ENCODE measurements at regions not wholly inside any gene's neighbourhood (a gene's known extent, or its start where the extent isn't known, plus 50 kb on each side); places are given as distances from the start of the nearest gene placed in this dataset.

GRCh38 chr1:81242103-81242502 lies 558.6 kb upstream of the ADGRL2 start:
- H3K79me2 ChIP-seq (replicated peaks; ENCODE audit: insufficient read depth, low read length), result no peaks in the 10 kb centered on the region
- no peaks in the 10 kb centered on the region for H3F3A ChIP-seq (ENCODE audit: insufficient read depth, low read length, poor library complexity, severe bottlenecking)
- H3K9ac ChIP-seq (ENCODE audit: low read length), result no peak overlapping the region
- TF ChIP-seq SMC3 (conservative IDR thresholded peaks at IDR 0.05; ENCODE audit: poor library complexity), result no peak
- no peak for TF ChIP-seq EP300 (conservative IDR thresholded peaks at IDR 0.05; ENCODE audit: poor library complexity, severe bottlenecking)
- no peak for TF ChIP-seq CTCF (IDR thresholded peaks at IDR 0.05; ENCODE audit: poor library complexity, severe bottlenecking)
- TF ChIP-seq MXI1 (conservative IDR thresholded peaks at IDR 0.05; ENCODE audit: poor library complexity, severe bottlenecking), result no peak
- TF ChIP-seq RAD21 (conservative IDR thresholded peaks at IDR 0.05), result no peak
- TF ChIP-seq POLR2AphosphoS5 (IDR thresholded peaks at IDR 0.05), result no peak
- no peak for TF ChIP-seq EZH2 (IDR thresholded peaks at IDR 0.05; ENCODE audit: borderline replicate concordance, insufficient read depth, low read length, poor library complexity, severe bottlenecking)
- no peak for TF ChIP-seq REST (IDR thresholded peaks at IDR 0.05; ENCODE audit: borderline replicate concordance)
- no peak for TF ChIP-seq TAF1 (IDR thresholded peaks at IDR 0.05; ENCODE audit: low read depth)
- no peaks in the 10 kb centered on the region for H4K20me1 ChIP-seq (ENCODE audit: insufficient read depth)
- no peaks in the 10 kb centered on the region for H3K36me3 ChIP-seq (ENCODE audit: insufficient read depth, low read length)
- no peak overlapping the region for H3K27ac ChIP-seq (ENCODE audit: low read length)
- no peak overlapping the region for H3K4me3 ChIP-seq (ENCODE audit: low read length)
- H3K27me3 ChIP-seq (ENCODE audit: insufficient read depth, low read depth, low read length), result no peaks in the 10 kb centered on the region
- no peak overlapping the region for H3K4me2 ChIP-seq (ENCODE audit: low read length)
- H2AFZ ChIP-seq (ENCODE audit: low read depth, low read length), result no peak overlapping the region
- no peaks in the 10 kb centered on the region for H3K9me2 ChIP-seq (ENCODE audit: insufficient read depth, low read length)
- no peaks in the 10 kb centered on the region for H3K9me3 ChIP-seq (ENCODE audit: low read length)

- no peaks in the 10 kb centered on the region for H3K27me3 ChIP-seq (ENCODE audit: insufficient read depth, low read depth, low read length)
- H3F3A ChIP-seq (ENCODE audit: insufficient read depth, low read length, poor library complexity, severe bottlenecking), result no peaks in the 10 kb centered on the region
- H3K9ac ChIP-seq (ENCODE audit: low read length), result no peak overlapping the region
- TF ChIP-seq SMC3 (conservative IDR thresholded peaks at IDR 0.05; ENCODE audit: poor library complexity) (no peak), RAD21 (conservative IDR thresholded peaks at IDR 0.05) (no peak), CTCF (IDR thresholded peaks at IDR 0.05; ENCODE audit: poor library complexity, severe bottlenecking) (no peak), POLR2AphosphoS5 (IDR thresholded peaks at IDR 0.05) (no peak), MXI1 (conservative IDR thresholded peaks at IDR 0.05; ENCODE audit: poor library complexity, severe bottlenecking) (no peak), EP300 (conservative IDR thresholded peaks at IDR 0.05; ENCODE audit: poor library complexity, severe bottlenecking) (no peak), TAF1 (IDR thresholded peaks at IDR 0.05; ENCODE audit: low read depth) (no peak)
- H3K4me2 ChIP-seq (ENCODE audit: low read length), result no peak overlapping the region
- H3K79me2 ChIP-seq (replicated peaks; ENCODE audit: insufficient read depth, low read length), result no peaks in the 10 kb centered on the region
- H3K9me3 ChIP-seq (ENCODE audit: low read length), result no peaks in the 10 kb centered on the region
- H3K4me3 ChIP-seq (ENCODE audit: low read length), result no peak overlapping the region
- no peak overlapping the region for H3K27ac ChIP-seq (ENCODE audit: low read length)
- H2AFZ ChIP-seq (ENCODE audit: low read depth, low read length), result no peak overlapping the region
- no peaks in the 10 kb centered on the region for H3K9me2 ChIP-seq (ENCODE audit: insufficient read depth, low read length)
- H3K36me3 ChIP-seq (ENCODE audit: insufficient read depth, low read length), result no peaks in the 10 kb centered on the region
- H4K20me1 ChIP-seq (ENCODE audit: insufficient read depth), result no peaks in the 10 kb centered on the region
Observed at GRCh38 chr1:81238129-81238528, 562.6 kb upstream of the ADGRL2 start.

Data from neural cell (in vitro differentiated cells).